Gastroesophageal sphincter (tissue), 3 donors: ENCODE measurements at regions not wholly inside any gene's neighbourhood (a gene's known extent, or its start where the extent isn't known, plus 50 kb on each side); places are given as distances from the start of the nearest gene placed in this dataset.
"Not testable (repeated sequence)": the region's sequence is repeated elsewhere in the genome, so short reads cannot be mapped to it uniquely, and the experiment has no call there.

Experiments used
- EP300 ChIP-seq: sonication (generic); formaldehyde crosslinking; IDR thresholded peaks from one replicate; pipeline ENCODE4 v1.6.1; 2017; ENCODE audit warnings: antibody characterized with exemption, mild to moderate bottlenecking
- POLR2A ChIP-seq, 2 donors: fragments of 450-650 bp; IDR thresholded peaks; one replicate each; pipeline ENCODE4 v1.6.1; 2017; ENCODE audit warnings: antibody characterized with exemption in 2 of 2, mild to moderate bottlenecking in 2 of 2, moderate library complexity in 1 of 2
- TF ChIP-seq, protein P1 (sequence below), 4 experiments: fragments of 200-600 bp in 2 of 4; fragments of 450-650 bp in 2 of 4; sonication (generic) in 1 of 4; IDR thresholded peaks; one replicate each; pipeline ENCODE4 v1.5.1; 2017 to 2019; ENCODE audit warnings: antibody characterized with exemption in 4 of 4, mild to moderate bottlenecking in 2 of 4, moderate library complexity in 2 of 4

DNA sequence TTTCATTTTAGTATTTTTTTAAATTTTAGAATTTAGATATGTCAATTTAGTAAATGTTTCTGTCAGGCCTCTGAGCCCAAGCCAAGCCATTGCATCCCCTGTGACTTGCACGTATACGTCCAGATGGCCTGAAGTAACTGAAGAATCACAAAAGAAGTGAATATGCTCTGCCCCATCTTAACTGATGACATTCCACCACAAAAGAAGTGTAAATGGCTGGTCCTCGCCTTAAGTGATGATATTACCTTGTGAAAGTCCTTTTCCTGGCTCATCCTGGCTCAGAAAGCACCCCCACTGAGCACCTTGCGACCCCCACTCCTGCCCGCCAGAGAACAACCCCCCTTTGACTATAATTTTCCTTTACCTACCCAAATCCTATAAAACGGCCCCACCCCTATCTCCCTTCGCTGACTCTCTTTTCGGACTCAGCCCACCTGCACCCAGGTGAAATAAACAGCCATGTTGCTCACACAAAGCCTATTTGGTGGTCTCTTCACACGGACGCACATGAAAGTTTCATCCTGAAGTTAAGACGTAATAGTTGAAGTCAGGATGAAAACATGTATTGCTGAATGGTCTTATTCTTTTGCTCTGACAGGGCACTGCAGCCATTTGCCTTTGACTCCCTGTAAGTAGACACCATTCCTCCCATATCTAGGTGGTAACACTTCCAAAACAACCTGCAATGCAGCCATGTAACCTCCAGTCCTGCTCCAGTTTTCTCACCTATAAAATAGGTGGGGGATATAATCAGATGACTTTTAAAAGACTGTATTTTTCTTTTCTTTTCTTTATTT lies 295.3 kb downstream of the HIVEP2 start:
- TF ChIP-seq, protein P1, sequence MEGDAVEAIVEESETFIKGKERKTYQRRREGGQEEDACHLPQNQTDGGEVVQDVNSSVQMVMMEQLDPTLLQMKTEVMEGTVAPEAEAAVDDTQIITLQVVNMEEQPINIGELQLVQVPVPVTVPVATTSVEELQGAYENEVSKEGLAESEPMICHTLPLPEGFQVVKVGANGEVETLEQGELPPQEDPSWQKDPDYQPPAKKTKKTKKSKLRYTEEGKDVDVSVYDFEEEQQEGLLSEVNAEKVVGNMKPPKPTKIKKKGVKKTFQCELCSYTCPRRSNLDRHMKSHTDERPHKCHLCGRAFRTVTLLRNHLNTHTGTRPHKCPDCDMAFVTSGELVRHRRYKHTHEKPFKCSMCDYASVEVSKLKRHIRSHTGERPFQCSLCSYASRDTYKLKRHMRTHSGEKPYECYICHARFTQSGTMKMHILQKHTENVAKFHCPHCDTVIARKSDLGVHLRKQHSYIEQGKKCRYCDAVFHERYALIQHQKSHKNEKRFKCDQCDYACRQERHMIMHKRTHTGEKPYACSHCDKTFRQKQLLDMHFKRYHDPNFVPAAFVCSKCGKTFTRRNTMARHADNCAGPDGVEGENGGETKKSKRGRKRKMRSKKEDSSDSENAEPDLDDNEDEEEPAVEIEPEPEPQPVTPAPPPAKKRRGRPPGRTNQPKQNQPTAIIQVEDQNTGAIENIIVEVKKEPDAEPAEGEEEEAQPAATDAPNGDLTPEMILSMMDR (IDR thresholded peaks at IDR 0.05), result not testable (repeated sequence)
- not testable (repeated sequence) for TF ChIP-seq POLR2A (IDR thresholded peaks at IDR 0.05); EP300
